ENCODE measurements at regions not wholly inside any gene's neighbourhood (a gene's known extent, or its start where the extent isn't known, plus 50 kb on each side); places are given as distances from the start of the nearest gene placed in this dataset.
"Not testable (repeated sequence)": the region's sequence is repeated elsewhere in the genome, so short reads cannot be mapped to it uniquely, and the experiment has no call there.

GRCh38 chr4:126916049-126916625, 716.6 kb upstream of the INTU start:
- TF ChIP-seq, protein P1, sequence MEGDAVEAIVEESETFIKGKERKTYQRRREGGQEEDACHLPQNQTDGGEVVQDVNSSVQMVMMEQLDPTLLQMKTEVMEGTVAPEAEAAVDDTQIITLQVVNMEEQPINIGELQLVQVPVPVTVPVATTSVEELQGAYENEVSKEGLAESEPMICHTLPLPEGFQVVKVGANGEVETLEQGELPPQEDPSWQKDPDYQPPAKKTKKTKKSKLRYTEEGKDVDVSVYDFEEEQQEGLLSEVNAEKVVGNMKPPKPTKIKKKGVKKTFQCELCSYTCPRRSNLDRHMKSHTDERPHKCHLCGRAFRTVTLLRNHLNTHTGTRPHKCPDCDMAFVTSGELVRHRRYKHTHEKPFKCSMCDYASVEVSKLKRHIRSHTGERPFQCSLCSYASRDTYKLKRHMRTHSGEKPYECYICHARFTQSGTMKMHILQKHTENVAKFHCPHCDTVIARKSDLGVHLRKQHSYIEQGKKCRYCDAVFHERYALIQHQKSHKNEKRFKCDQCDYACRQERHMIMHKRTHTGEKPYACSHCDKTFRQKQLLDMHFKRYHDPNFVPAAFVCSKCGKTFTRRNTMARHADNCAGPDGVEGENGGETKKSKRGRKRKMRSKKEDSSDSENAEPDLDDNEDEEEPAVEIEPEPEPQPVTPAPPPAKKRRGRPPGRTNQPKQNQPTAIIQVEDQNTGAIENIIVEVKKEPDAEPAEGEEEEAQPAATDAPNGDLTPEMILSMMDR (IDR thresholded peaks at IDR 0.05; ENCODE audit: borderline replicate concordance, insufficient read depth, low read depth, low read length): no peak
- no peak overlapping the region for H3K4me3 ChIP-seq (ENCODE audit: low read depth, low read length)

DNA sequence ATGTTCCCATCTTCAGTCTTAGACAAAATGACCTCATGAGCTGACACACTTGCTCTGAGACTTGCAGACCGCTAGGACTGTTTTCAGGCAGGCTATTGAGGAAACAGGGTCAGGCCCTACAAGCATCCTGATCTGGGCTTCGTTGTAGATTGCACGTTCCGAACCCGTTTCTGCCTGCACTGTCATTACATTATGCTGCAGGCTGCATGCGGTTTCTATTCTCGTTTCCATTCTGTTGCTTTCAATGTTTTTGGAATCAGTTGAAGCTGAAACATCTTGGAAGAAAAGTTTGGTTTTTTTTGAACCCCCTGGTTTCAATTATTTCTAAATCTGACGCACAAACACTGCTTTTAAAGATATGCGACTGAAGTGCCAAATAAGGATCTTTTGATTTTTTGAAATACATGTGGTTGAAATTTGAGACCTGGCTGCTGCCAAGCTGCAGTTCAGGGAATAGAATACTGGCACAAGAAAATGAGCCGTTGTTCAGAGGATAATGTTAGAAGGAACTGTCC, 716.1 kb upstream of the INTU start:
- H3K4me3 ChIP-seq (ENCODE audit: low read depth, low read length): no peak overlapping the region
- TF ChIP-seq, protein P1 (IDR thresholded peaks at IDR 0.05; ENCODE audit: borderline replicate concordance, insufficient read depth, low read depth, low read length): no peak

- not testable (repeated sequence) for H3K4me3 ChIP-seq (ENCODE audit: low read depth, low read length)
These were observed 710.3 kb upstream of the INTU start for GRCh38 chr4:126922328-126922938.

DNA sequence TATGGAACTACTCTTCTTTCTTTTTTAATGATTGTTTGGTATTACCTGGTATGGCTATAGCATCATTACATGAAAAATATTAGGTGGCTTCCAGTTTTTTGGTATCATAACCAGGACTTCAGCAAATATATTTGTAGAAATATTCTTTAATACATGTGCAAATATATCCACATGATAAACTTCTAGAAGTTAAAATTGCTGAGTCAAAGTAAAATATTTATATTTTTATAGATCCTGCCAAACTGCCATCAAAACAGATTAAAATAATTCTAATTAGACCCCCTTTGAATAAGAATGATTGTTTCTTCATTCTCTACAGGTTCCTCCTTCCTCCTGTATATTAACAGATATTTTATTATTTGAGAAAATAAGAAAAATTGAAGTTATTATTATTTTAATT, 708.5 kb upstream of the INTU start:
- TF ChIP-seq, protein P1 (IDR thresholded peaks at IDR 0.05; ENCODE audit: borderline replicate concordance, insufficient read depth, low read depth, low read length): no peak
- H3K4me3 ChIP-seq (ENCODE audit: low read depth, low read length): no peak overlapping the region

GRCh38 chr4:126930059-126930458, 702.7 kb upstream of the INTU start:
- not testable (repeated sequence) for H3K4me3 ChIP-seq (ENCODE audit: low read depth, low read length)

DNA sequence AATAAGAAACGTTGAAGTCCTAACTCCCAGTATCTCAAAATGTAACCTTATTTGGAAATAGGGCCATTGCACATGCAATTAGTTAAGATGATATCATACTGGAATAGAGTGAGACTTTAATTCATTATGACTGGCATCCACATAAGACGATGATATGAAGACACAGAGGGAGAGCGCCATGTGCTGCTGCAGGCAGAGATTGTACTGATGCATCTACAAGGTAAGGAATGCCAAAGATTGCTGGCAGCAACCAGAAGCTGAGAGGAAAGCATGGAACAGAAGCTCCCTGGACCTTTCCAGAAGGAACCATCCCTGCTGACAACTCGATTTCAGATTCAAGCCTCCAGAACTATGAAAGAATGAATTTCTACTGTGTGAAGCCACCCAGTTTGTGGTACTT, 697.0 kb upstream of the INTU start:
- TF ChIP-seq, protein P1 (IDR thresholded peaks at IDR 0.05; ENCODE audit: borderline replicate concordance, insufficient read depth, low read depth, low read length): no peak
- no peak overlapping the region for H3K4me3 ChIP-seq (ENCODE audit: low read depth, low read length)

DNA sequence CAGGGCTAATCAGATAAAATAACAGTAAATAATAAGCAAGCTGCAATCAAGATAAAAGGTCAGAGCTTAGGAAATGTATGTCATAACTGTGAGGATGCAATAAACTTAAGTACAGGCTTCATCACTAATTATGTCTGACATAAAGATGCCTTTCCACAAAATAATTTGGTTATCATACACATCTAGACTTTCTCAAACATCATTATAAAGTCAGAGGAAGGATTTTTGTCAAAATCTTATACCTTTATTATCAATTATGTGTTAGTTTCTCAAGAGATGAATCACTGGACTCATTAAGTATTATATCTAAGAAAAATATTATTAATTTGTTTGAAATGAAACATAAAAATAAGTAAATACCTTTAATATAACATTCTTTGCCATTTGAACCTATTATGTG, 695.4 kb upstream of the INTU start:
- no peak overlapping the region for H3K4me3 ChIP-seq (ENCODE audit: low read depth, low read length)
- TF ChIP-seq, protein P1 (IDR thresholded peaks at IDR 0.05; ENCODE audit: borderline replicate concordance, insufficient read depth, low read depth, low read length): no peak

DNA sequence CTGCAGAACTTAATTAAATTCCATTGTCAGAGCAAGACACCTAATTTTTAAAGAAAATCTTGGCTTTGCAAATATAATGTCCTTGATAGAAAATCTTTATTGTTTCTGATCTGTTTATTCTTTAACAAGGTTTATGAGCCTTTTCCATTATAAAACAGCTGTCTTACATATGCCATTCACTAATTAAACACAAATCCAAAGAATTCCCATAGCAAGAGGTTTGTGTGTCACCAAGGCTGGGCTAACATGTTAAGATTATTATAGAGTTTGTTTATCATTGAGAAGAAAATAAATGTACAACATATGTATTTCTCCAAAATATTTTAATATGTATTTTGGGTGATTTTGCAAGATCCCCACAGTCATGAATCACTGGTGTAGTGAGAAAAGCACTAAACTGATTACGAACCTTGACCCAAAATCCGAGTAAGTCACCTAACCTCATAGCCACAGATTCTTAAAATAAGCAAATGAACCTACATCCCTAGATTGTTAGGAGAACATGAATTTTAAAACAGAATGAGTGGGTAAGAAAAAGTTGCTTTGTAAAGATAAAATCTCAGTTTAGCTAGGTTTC, 694.8 kb upstream of the INTU start:
- no peak overlapping the region for H3K4me3 ChIP-seq (ENCODE audit: low read depth, low read length)
- TF ChIP-seq, protein P1 (IDR thresholded peaks at IDR 0.05; ENCODE audit: borderline replicate concordance, insufficient read depth, low read depth, low read length): no peak

All from GM12875 (cell line).